Activated CD4-positive, alpha-beta T cell treated with anti-CD3 and anti-CD28 coated beads, Interleukin-2, amount 50 U/mL, for 24 hours (primary cell): ENCODE measurements at regions not wholly inside any gene's neighbourhood (a gene's known extent, or its start where the extent isn't known, plus 50 kb on each side); places are given as distances from the start of the nearest gene placed in this dataset.

Experiments
- DNase-seq, 2 donors: peaks; one replicate each; pipeline ENCODE4 v3.0.0-alpha.2; 2020; ENCODE audit warnings: low read depth in 1 of 2, low spot score in 1 of 2

DNA sequence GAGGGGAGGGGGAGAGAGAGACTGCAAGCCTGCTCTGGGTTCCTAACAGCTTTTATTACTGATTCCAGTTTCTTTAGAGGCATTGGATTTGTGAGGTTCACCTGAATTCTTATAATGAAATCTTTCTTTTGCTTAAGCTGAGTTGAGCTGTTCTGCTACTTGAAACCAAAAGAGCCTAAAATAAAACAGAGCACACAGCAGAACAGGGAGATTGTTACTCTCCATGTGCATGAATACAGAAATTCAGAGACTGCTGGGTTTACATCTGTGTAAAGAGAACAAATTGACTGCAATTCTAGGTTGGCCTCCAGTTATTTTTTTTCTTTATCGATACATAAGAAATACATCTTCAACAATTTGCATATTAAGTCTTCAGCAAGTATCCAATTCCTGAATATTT lies 168.8 kb upstream of the NRIP1 start:
- no peak for DNase-seq

DNA sequence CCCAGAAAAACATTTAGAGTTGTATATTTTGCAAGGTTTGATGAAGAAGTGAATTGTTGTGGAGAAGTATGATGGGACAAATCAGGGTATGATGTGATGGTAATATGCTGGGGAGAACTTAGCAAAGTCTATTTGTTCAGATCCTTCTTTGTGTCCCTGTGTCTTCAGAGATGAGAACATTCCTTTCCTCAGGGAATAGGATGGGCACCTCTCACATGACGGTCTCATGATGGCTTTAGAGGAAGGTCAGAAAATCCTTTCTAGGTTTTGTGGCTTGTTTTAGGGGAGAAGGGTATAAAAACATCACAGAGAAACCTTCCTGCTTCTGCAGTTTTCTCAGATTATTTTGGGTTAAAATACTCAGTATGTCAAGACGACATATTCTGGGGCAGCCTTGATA lies 171.3 kb upstream of the NRIP1 start:
- DNase-seq: no peak

- DNase-seq: no peak
Observed at GRCh38 chr21:15240848-15241247, 176.0 kb upstream of the NRIP1 start.

- DNase-seq: no peak
Observed at GRCh38 chr21:15241997-15242736, 177.4 kb upstream of the NRIP1 start.

DNA sequence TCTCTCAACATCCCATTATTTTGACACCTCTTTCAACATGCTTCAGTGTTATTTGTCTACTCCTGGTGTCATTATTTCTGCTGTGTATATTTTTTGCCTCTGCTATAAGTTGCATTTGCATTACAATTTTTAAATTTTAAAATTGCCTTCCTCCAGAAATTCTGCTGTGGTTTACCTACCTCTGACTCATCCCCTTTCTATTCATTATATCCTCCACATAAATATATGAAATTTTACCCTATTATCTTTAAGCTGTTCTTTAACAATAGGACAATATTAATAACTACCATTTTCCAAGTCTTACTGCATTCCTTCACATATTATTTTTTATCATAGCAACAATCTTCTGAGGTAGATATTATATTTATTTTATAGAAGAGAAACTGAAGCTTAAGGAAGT lies 178.1 kb upstream of the NRIP1 start:
- DNase-seq: no peak

- DNase-seq: no peak
Observed at GRCh38 chr21:15243406-15243805, 178.6 kb upstream of the NRIP1 start.

GRCh38 chr21:15247613-15248012 lies 182.8 kb upstream of the NRIP1 start:
- DNase-seq: no peak

DNA sequence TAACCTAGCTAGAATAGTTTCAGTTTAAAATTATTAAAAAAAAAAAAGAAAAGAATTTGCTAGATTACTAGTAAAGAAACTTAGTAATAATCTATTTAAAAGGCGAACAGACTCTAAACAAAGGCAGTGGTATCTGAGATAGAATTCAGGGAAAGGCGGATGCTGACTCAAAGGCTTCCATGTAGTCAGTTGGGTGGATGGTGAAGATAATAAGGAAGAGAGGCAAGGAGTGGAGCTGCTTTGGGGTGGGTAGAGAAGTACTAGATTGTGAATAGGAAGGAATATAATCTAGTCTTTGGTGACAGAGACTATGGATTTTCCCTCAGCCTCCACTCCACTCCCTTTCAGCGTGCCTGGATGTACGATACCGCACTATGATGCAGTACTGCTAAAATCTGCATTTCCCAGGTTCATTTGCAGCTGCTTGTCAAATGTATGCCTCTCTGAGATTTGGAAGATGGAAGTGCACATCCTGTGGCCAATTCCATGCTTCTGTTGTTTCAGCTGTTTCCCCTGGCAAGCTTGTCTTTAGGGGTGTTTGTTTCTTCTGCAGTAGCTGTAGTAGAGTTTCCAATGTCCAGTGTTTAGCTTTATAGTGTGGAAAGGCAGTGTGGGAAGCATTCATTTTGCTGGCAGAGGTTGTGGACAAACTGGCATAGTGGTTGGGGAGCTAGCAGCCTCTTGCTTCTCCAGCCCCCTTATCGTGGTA lies 184.6 kb upstream of the NRIP1 start:
- no peak for DNase-seq

GRCh38 chr21:15250384-15250783 lies 185.6 kb upstream of the NRIP1 start:
- no peak for DNase-seq

DNA sequence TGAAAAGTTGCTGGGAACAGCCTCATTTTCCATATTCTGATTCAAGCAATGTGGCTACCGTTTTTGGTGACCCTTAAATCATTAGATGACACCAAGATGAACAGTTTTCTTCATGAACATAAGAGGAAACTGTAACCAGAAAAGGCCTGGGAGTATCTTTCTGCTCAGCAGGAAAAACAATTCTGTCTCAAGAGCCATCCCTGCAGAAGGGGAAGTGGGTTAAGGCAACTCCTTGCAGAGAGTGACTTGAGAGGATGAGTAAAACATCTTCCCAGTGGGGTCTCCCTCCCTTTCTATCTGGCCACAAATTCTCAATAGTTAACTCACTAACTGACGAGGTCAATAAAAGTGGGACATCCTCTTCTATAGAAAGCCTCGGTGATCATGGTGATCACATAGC lies 187.6 kb upstream of the NRIP1 start:
- DNase-seq: no peak

- no peak for DNase-seq
Observed at GRCh38 chr21:15254111-15254510, 189.3 kb upstream of the NRIP1 start.

DNA sequence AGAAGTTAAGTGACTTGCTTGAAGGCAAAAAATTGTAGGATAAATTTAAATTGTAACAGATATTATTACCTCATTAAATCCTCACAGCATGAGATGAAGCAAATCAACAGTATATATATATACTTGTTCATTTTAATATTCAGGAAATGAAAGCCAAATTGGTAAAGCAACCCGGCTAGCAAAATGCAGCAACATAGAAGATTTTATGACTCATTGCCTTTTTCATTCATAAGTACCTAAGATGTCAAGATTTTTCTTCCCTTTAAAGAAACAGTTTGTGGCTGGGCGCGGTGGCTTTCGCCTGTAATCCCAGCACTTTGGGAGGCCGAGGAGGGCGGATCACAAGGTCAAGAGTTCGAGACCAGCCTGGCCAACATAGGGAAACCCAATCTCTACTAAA lies 190.5 kb upstream of the NRIP1 start:
- DNase-seq: no peak

DNA sequence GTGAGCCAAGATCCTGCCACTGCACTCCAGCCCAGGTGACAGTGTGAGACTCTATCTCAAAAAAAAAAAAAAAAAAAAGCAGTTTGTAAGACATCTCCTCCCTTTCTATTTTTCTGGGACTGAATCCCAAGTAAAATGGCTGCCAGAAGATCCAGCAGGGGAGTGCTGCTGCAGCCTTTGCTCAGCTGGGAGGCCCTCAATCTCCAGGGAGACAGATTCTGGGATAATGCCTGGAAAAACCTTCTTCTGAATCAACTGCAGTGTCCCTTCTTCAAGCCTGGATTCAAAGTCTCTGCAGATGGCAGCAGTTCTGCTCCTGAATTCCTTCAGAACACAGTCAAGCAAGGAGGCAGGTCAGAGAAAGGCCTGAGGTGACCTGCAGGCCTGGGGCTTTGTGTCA lies 191.0 kb upstream of the NRIP1 start:
- no peak for DNase-seq

DNA sequence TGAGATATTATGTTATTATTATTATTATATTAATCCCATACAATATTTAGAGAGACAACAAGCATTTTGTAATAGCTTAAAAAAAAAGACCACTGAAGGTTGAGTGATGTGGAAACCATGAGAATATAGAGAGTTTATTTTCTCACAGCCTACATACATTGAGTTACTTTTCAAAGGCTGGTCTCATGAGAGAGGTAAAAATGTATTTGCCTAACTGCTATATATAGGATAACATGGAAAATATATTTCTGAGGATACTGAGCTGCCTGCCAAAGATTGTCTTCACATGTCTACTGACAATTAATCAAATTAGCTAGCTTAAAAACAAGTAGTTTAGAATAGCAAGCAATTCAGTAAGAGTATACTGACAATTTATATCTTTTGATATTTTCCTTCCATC lies 192.2 kb upstream of the NRIP1 start:
- no peak for DNase-seq

GRCh38 chr21:15257646-15258045 lies 192.8 kb upstream of the NRIP1 start:
- no peak for DNase-seq

DNA sequence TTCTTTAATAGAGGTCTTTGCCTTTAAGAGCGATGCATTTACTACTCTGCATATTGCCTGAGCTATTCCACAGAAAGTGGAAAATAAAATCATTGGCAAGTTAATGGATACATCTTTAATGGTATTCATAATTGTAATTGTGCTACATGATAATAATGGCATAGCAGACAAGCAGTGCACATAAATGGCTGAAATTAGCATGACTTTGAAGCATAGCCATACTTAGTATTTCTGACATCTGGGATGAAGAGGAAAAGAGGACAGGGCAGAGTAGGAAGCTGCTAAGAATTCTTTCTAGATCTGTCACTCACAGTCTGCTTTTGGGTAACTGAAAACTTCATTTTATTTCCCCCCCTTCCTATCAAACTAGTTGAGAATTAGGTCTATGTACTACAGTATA lies 195.0 kb upstream of the NRIP1 start:
- DNase-seq: no peak

- no peak for DNase-seq
Observed at GRCh38 chr21:15260604-15261003, 195.8 kb upstream of the NRIP1 start.

DNA sequence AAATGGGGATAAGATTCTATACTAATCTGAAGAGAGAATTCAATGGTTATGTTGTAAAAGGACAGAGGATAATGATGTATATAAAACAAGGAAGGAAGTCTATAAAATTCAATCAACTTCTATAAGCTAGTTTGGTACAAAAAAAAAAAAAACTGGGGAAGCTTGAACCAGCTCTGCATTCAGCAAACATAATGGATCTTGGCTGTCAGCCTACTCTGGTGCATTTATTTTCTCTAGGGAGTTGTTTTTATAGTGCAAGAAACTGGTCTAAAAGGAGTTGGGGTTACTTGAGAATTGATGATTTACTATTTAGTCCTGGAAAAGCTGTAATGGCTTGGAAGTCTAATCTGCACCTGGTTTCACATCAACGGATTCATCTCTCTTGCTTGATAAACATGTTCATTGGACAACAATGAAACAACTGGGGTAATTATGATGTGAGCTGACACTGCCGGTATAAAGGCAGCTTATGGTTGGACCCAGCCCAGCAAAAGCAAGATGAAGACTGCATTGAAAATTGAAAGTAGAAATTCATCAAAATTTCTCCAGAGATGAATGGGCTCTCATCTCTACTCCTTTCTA lies 199.4 kb upstream of the NRIP1 start:
- DNase-seq: no peak

DNA sequence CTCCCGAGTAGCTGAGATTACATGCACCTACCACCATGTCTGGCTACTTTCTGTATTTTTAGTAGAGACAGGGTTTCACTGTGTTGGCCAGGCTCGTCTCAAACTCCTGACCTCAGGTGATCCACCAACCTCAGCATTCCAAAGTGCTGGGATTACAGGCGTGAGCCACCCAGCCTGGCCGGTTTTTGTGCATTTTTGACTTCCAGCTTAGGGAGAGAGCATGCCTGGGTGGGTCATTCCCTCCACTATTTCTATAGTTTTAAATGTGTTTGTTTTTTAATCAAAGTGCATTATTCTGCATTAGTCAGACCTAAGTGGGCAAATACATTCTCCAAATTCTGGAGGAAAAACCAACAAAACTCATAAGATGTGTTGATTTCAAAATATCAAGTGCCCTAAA lies 207.4 kb upstream of the NRIP1 start:
- no peak for DNase-seq

DNA sequence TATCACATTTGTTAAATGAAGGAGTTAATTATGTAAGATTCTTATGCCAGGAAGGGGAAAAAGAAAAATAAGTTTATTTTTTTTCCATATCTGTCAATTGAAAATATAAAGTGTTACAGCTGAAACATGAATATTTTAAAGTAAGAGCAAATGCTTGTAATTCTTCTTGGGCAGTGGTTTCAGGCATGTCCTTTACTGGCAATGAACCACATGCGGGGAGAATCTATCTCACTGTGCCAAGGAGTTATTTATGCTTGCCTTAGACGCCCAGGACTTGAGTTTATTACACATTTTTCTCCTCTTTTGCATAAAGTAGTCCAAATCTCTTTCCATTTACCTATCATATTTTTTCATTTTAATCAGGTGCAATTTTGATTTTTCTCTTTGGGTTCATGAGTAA lies 207.8 kb upstream of the NRIP1 start:
- no peak for DNase-seq

DNA sequence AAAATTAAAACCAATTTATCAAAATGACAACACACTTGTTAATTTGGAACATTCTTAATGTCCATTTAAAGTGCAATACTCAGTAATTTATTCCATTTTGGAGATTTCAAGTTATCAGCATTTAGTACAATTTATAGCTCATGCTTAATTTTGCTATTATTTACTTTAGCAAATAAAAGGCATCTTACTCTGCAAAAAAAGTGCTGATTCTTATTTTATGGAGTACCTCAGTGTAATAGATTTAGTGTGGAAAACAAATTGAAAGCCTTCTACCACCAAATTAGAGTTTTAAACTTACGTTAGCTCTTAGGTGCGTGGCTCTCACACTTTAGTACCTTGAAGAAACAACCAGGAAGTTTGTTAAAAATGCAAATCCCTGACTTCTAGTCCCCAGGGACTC lies 208.4 kb upstream of the NRIP1 start:
- no peak for DNase-seq

- DNase-seq: no peak
Observed at GRCh38 chr21:15274701-15275485, 210.1 kb upstream of the NRIP1 start.
